HCT116 (cell line): ENCODE measurements at regions not wholly inside any gene's neighbourhood (a gene's known extent, or its start where the extent isn't known, plus 50 kb on each side); places are given as distances from the start of the nearest gene placed in this dataset.

ENCODE experiments used
- ATAC-seq: fragments of 200-7000 bp; cut with Tn5 transposase; 2 replicates; pipeline ENCODE4 v1.9.1; 2020; ENCODE audit warnings: mild to moderate bottlenecking, moderate library complexity
- BruUV-seq: library from RNA; stranded (reverse); fragments of 400-500 nt; replicated peaks from 2 replicates; lab custom pipeline; 2021; lab: Mats Ljungman, UMichigan
- CTCF ChIA-PET: fragments of 300-600 bp; sonication (Branson Sonifier 250); formaldehyde crosslinking; loops from one replicate; lab custom pipeline; 2021; ENCODE audit warnings: antibody characterized with exemption; lab: Charles Lee
- POLR2A ChIA-PET: fragments of 300-600, 350-600 bp; sonication (Branson Sonifier 250); formaldehyde crosslinking; loops from one replicate; lab custom pipeline; 2021; ENCODE audit warnings: antibody characterized with exemption; lab: Charles Lee
- RAD21 ChIA-PET, 2 experiments: fragments of 300-600 bp; sonication (Branson Sonifier 250); formaldehyde crosslinking; loops; one replicate each; lab custom pipeline; 2023; ENCODE audit warnings: low total read pairs in 2 of 2; ENCODE audit not compliant: uncharacterized antibody in 2 of 2, unreplicated experiment in 2 of 2, low non-redundant PET in 1 of 2; lab: Charles Lee
- DNase-seq: peaks from one replicate; pipeline ENCODE4 v3.0.0-alpha.2; 2010; ENCODE audit warnings: low read depth, low spot score
- H2AFZ ChIP-seq: fragments of 200-600 bp; shearing (Covaris generic), sonication (generic); 2 replicates; pipeline ENCODE4 v1.6.1; 2017; ENCODE audit warnings: low read depth, mixed run types, mixed read lengths, antibody characterized with exemption, low read length; ENCODE audit not compliant: poor library complexity, severe bottlenecking
- H3K27ac ChIP-seq: 2 replicates; pipeline ENCODE4 v1.5.1; 2012; ENCODE audit warnings: low read depth, low read length
- H3K27me3 ChIP-seq: fragments of 200-600 bp; sonication (generic); 2 replicates; pipeline ENCODE4 v1.6.1; 2016; ENCODE audit warnings: mixed run types, low read length, mixed read lengths; ENCODE audit not compliant: insufficient read depth
- H3K36me3 ChIP-seq, 2 experiments: fragments of 200-500 bp in 1 of 2; fragments of 200-600 bp in 1 of 2; sonication (Bioruptor generic) in 1 of 2; sonication (generic) in 1 of 2; 2 replicates each; pipeline versions ENCODE4 v1.5.1 to v1.6.1; 2014 to 2016; ENCODE audit warnings: low read length in 2 of 2, inconsistent platforms in 1 of 2, mixed read lengths in 1 of 2, mixed run types in 1 of 2; ENCODE audit not compliant: insufficient read depth in 2 of 2, control insufficient read depth in 1 of 2
- H3K4me1 ChIP-seq, 2 experiments: fragments of 200-600 bp in 1 of 2; sonication (generic) in 1 of 2; 2 replicates each; pipeline versions ENCODE4 v1.5.1 to v1.6.1; 2012 to 2017; ENCODE audit warnings: low read length in 2 of 2, inconsistent platforms in 1 of 2, mild to moderate bottlenecking in 1 of 2, mixed read lengths in 1 of 2, mixed run types in 1 of 2, moderate library complexity in 1 of 2; ENCODE audit not compliant: insufficient read depth in 2 of 2, control insufficient read depth in 1 of 2
- H3K4me2 ChIP-seq: fragments of 200-600 bp; sonication (generic); 2 replicates; pipeline ENCODE4 v1.6.1; 2017; ENCODE audit warnings: mixed run types, low read length, mixed read lengths
- H3K4me3 ChIP-seq, 2 experiments: fragments of 200-600 bp in 1 of 2; sonication (generic) in 1 of 2; replicated peaks in 1 of 2; 2 replicates each; pipeline ENCODE4 v1.5.1; 2011 to 2016; ENCODE audit warnings: low read length in 2 of 2, control low read depth in 1 of 2, low read depth in 1 of 2, mild to moderate bottlenecking in 1 of 2, mixed read lengths in 1 of 2, mixed run types in 1 of 2
- H3K79me2 ChIP-seq: fragments of 200-600 bp; sonication (generic); 2 replicates; pipeline ENCODE4 v1.6.1; 2017; ENCODE audit warnings: mild to moderate bottlenecking, mixed run types, low read length, moderate library complexity, mixed read lengths; ENCODE audit not compliant: insufficient read depth
- H3K9ac ChIP-seq: fragments of 200-600 bp; sonication (generic); 2 replicates; pipeline ENCODE4 v1.6.1; 2016; ENCODE audit warnings: low read length, mixed read lengths
- H3K9me2 ChIP-seq: fragments of 200-600 bp; sonication (generic), shearing (Covaris generic); 2 replicates; pipeline ENCODE4 v1.6.1; 2017; ENCODE audit warnings: mixed run types, mild to moderate bottlenecking, moderate library complexity; ENCODE audit not compliant: insufficient read depth
- H3K9me3 ChIP-seq, 2 experiments: fragments of 200-500 bp in 1 of 2; fragments of 200-600 bp in 1 of 2; sonication (Bioruptor generic) in 1 of 2; sonication (generic) in 1 of 2; 2 replicates each; pipeline ENCODE4 v1.6.1; 2014 to 2017; ENCODE audit warnings: low read length in 2 of 2, mixed read lengths in 2 of 2, inconsistent platforms in 1 of 2, low read depth in 1 of 2, mild to moderate bottlenecking in 1 of 2, mixed run types in 1 of 2, moderate library complexity in 1 of 2; ENCODE audit not compliant: control insufficient read depth in 1 of 2, insufficient read depth in 1 of 2
- H4K20me1 ChIP-seq: fragments of 200-600 bp; sonication (generic), shearing (Covaris generic); 2 replicates; pipeline ENCODE4 v1.6.1; 2017; ENCODE audit warnings: mixed run types, mild to moderate bottlenecking, moderate library complexity; ENCODE audit not compliant: insufficient read depth
- CBX3 ChIP-seq: IDR thresholded peaks from 2 replicates; pipeline ENCODE4 v1.6.1; 2012; ENCODE audit warnings: low read depth
- CEBPB ChIP-seq: IDR thresholded peaks from 2 replicates; pipeline ENCODE4 v1.6.1; 2012; ENCODE audit warnings: low read depth
- EGR1 ChIP-seq: IDR thresholded peaks from 2 replicates; pipeline ENCODE4 v1.6.1; 2012; ENCODE audit warnings: low read depth
- EZH2 ChIP-seq: fragments of 200-600 bp; sonication (generic); IDR thresholded peaks from 2 replicates; pipeline ENCODE4 v1.6.1; 2017; ENCODE audit warnings: antibody characterized with exemption, mixed run types
- EZH2phosphoT487 ChIP-seq: fragments of 200-600 bp; IDR thresholded peaks from 2 replicates; pipeline ENCODE4 v1.6.1; 2018; ENCODE audit warnings: antibody characterized with exemption, borderline replicate concordance
- POLR2A ChIP-seq: IDR thresholded peaks from 2 replicates; pipeline ENCODE4 v1.7.0; 2011; ENCODE audit warnings: borderline replicate concordance; ENCODE audit not compliant: insufficient read depth, insufficient read length; ENCODE audit errors: extremely low read depth
- REST ChIP-seq: IDR thresholded peaks from 2 replicates; pipeline ENCODE4 v1.6.1; 2012; ENCODE audit warnings: low read depth
- SIN3A ChIP-seq: IDR thresholded peaks from 2 replicates; pipeline ENCODE4 v1.6.1; 2012; ENCODE audit warnings: low read depth
- SP1 ChIP-seq: IDR thresholded peaks from 2 replicates; pipeline ENCODE4 v1.6.1; 2012; ENCODE audit warnings: low read depth
- SRF ChIP-seq: IDR thresholded peaks from 2 replicates; pipeline ENCODE4 v1.6.1; 2012; ENCODE audit warnings: low read depth
- TCF7L2 ChIP-seq: IDR thresholded peaks from 2 replicates; pipeline ENCODE4 v1.7.0; 2011; ENCODE audit warnings: borderline replicate concordance, inconsistent platforms; ENCODE audit not compliant: insufficient read depth, insufficient read length; ENCODE audit errors: extremely low read depth
- ZFX ChIP-seq: fragments of 450-650 bp; IDR thresholded peaks from 2 replicates; pipeline ENCODE4 v1.6.1; 2017
- intact Hi-C: fragments of 100-400 bp; cut with micrococcal nuclease; formaldehyde crosslinking; loops from 2 replicates; pipeline ENCODE4 v1.10.0; 2022
- TF ChIP-seq, protein P1 (sequence below): IDR thresholded peaks from 2 replicates; pipeline ENCODE4 v1.6.1; 2011; ENCODE audit warnings: mild to moderate bottlenecking, low read length, moderate library complexity; ENCODE audit not compliant: insufficient replicate concordance; ENCODE audit errors: extremely low read depth
- TF ChIP-seq, protein P2 (sequence below): IDR thresholded peaks from 2 replicates; pipeline ENCODE4 v1.6.1; 2012

GRCh38 chr4:129323658-129324057, 227.7 kb downstream of the C4orf33 start:
- Histone ChIP-seq H3K9me2 (no peaks in the 10 kb centered on the region), H4K20me1 (no peaks in the 10 kb centered on the region), H3K9ac (no peak overlapping the region), H3K4me1 (no peaks in the 10 kb centered on the region), H3K79me2 (no peaks in the 10 kb centered on the region), H2AFZ (no peak overlapping the region), H3K36me3 (no peaks in the 10 kb centered on the region), H3K4me2 (no peak overlapping the region), H3K4me3 (no peak overlapping the region), H3K27ac (no peak overlapping the region), H3K9me3 (no peaks in the 10 kb centered on the region), H3K27me3 (no peaks in the 10 kb centered on the region)
- ChIA-PET CTCF (no interaction called here), POLR2A (no interaction called here), RAD21 (no interaction called here)
- intact Hi-C loops: no loop called here
- TF ChIP-seq EGR1 (no peak), SP1 (no peak), EZH2phosphoT487 (no peak)
- DNase-seq (no peak), ATAC-seq (no peak)
- no TSS peak for BruUV-seq

DNA sequence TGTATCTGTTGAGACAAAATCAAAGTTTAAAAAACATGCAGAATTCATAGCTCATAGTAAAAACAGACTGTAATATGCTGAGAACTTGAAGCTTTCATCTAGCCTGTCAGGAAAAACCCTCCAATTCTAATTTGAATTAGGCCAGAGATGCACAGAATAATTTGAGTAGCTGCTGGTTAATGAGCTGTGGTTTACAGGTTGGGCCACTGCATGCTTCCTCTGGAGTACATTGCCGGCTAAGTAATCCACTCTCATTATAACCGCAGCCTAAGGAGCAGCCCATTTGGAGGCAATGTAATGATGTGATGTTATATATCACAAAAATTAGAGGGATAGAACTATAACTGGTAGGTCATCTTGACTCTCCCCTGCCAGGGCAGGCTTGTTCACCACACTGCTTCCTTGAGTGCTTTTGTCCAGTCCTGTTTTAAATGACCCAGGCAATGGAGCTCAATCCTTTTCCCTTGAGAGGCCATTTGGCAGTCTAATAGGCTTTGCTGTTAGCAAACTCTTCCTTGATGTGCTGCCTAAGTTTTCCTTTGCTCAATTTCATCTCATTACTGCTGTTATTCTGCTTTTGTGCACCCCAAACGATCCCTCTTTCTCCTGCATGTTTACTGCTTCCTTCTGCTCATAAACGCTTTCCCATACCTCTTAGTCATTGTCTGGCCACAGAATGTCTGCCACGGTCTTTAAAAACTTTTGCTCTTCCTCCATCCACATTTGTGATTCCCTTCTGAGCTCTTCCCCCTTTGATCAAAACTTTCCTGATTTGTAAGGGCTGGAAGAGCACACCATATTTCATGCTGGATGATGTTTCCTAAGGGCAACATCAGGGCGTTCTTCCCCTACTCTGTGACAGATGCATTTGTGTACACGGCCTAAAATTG, 230.9 kb downstream of the C4orf33 start:
- DNase-seq: no peak
- Histone ChIP-seq H4K20me1 (no peaks in the 10 kb centered on the region), H3K9me2 (no peaks in the 10 kb centered on the region), H3K9me3 (no peaks in the 10 kb centered on the region), H3K36me3 (no peaks in the 10 kb centered on the region), H3K4me3 (no peak overlapping the region), H3K9ac (no peak overlapping the region), H3K27ac (no peak overlapping the region), H3K79me2 (no peaks in the 10 kb centered on the region), H3K27me3 (no peaks in the 10 kb centered on the region), H3K4me1 (no peaks in the 10 kb centered on the region), H2AFZ (no peak overlapping the region), H3K4me2 (no peak overlapping the region)
- BruUV-seq: no TSS peak
- ChIA-PET CTCF (no interaction called here), RAD21 (no interaction called here), POLR2A (no interaction called here)
- no peak for ATAC-seq
- intact Hi-C loops: no loop called here
- TF ChIP-seq, protein P1, sequence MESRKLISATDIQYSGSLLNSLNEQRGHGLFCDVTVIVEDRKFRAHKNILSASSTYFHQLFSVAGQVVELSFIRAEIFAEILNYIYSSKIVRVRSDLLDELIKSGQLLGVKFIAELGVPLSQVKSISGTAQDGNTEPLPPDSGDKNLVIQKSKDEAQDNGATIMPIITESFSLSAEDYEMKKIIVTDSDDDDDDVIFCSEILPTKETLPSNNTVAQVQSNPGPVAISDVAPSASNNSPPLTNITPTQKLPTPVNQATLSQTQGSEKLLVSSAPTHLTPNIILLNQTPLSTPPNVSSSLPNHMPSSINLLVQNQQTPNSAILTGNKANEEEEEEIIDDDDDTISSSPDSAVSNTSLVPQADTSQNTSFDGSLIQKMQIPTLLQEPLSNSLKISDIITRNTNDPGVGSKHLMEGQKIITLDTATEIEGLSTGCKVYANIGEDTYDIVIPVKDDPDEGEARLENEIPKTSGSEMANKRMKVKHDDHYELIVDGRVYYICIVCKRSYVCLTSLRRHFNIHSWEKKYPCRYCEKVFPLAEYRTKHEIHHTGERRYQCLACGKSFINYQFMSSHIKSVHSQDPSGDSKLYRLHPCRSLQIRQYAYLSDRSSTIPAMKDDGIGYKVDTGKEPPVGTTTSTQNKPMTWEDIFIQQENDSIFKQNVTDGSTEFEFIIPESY: no peak
- TF ChIP-seq, protein P2, sequence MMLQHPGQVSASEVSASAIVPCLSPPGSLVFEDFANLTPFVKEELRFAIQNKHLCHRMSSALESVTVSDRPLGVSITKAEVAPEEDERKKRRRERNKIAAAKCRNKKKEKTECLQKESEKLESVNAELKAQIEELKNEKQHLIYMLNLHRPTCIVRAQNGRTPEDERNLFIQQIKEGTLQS: no peak
- TF ChIP-seq EZH2: no peak
- TF ChIP-seq POLR2A: no peak
- no peak for TF ChIP-seq EGR1
- no peak for TF ChIP-seq REST
- no peak for TF ChIP-seq TCF7L2
- TF ChIP-seq CEBPB: no peak
- no peak for TF ChIP-seq EZH2phosphoT487
- no peak for TF ChIP-seq CBX3
- TF ChIP-seq SRF: no peak
- no peak for TF ChIP-seq SIN3A
- TF ChIP-seq ZFX: no peak
- TF ChIP-seq SP1: no peak
